Right atrium auricular region (tissue), 2 donors: ENCODE measurements at regions not wholly inside any gene's neighbourhood (a gene's known extent, or its start where the extent isn't known, plus 50 kb on each side); places are given as distances from the start of the nearest gene placed in this dataset.

Experiments
- DNase-seq: peaks from one replicate; pipeline ENCODE4 v3.0.0-alpha.2; 2019; ENCODE audit warnings: low spot score
- H3K27ac ChIP-seq, 2 donors: fragments of 200-600 bp; sonication (generic); 1 replicate in 1 of 2; 2 replicates in 1 of 2; pipeline ENCODE4 v1.5.1; 2016 to 2019
- H3K27me3 ChIP-seq, 2 donors: fragments of 200-600 bp; sonication (generic); one replicate each; pipeline versions ENCODE4 v1.5.1 to v1.6.0; 2017 to 2019
- H3K36me3 ChIP-seq: fragments of 200-600 bp; sonication (generic); one replicate; pipeline ENCODE4 v1.5.1; 2016
- H3K4me1 ChIP-seq, 2 donors: fragments of 200-600 bp; sonication (generic); one replicate each; pipeline versions ENCODE4 v1.5.1 to v1.6.0; 2017 to 2019
- H3K4me3 ChIP-seq, 2 donors: fragments of 200-600 bp; sonication (generic); 1 replicate in 1 of 2; 2 replicates in 1 of 2; pipeline ENCODE4 v1.5.1; 2017 to 2019; ENCODE audit warnings: mild to moderate bottlenecking in 1 of 2, moderate library complexity in 1 of 2
- H3K9me3 ChIP-seq, 2 donors: fragments of 200-600 bp; sonication (generic); one replicate each; pipeline ENCODE4 v1.5.1; 2019
- CTCF ChIP-seq, 2 donors: fragments of 200-600 bp; sonication (generic); IDR thresholded peaks; one replicate each; pipeline ENCODE4 v1.5.1; 2019; ENCODE audit warnings: antibody characterized with exemption in 2 of 2

GRCh38 chr4:177718514-177718913, 276.3 kb upstream of the AGA start:
- no peak overlapping the region for H3K4me3 ChIP-seq
- no peaks in the 10 kb centered on the region for H3K36me3 ChIP-seq
- no peaks in the 10 kb centered on the region for H3K4me1 ChIP-seq
- no peak for TF ChIP-seq CTCF (IDR thresholded peaks at IDR 0.05)
- no peaks in the 10 kb centered on the region for H3K9me3 ChIP-seq
- H3K27me3 ChIP-seq = no peaks in the 10 kb centered on the region
- DNase-seq = no peak
- no peak overlapping the region for H3K27ac ChIP-seq

DNA sequence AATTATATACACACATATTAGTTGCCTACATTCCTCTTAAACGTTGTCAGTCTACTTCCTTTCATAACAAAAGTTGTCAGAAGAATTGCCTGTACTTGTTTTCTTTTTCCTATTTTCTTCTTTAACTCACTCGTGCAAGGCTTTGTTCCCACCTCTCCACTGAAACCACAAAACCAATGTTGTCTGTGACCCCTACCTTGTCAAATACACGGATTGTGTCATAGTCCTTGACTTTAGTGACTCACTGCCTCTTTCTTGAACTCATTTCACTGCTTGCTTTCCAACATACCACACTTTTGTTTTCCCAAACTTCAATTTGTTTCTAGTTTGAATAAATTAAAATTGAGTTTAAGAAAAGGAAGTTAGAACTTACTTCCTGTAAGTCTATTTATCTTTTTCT, 283.9 kb upstream of the AGA start:
- no peak for DNase-seq

DNA sequence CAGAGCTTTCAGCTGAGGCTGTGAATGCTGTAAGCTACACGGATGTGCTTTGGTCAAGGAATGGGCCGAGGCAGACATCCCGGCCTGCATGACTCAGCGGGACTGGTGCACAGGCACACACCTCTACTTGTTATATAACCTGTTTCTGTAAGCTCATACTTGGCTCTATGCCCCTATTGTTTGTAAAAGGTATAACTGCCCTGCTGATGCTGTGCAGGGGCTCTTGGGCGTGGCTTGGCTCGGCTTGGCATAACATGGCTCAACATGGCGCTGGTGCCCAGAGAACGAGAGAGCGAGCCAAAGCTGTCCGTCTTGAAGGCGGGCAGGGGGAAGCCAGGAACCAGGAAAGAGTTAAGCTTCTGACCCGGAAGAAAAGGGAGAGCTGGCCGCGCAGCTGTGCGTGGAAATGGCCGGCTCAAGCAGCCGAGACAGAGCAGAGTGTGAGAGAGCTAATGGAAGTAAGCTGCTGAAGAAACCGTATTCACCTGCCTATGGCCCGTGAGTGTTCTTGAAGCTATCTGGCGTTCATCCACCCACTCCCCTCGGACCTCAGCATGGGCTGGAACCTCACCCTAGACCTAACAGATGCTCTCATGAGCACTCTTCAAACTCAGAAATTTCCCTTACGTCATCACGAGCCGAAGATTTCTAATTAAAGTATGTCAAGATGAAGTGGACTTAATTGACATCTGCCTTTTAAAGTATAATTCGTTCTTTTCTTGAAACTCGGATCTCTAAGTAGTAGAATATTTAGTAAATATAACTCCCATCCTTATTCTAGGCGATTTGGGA, 286.3 kb upstream of the AGA start:
- TF ChIP-seq CTCF (IDR thresholded peaks at IDR 0.05) = no peak
- Histone ChIP-seq H3K9me3 (no peaks in the 10 kb centered on the region), H3K4me1 (no peaks in the 10 kb centered on the region), H3K36me3 (no peaks in the 10 kb centered on the region), H3K4me3 (no peak overlapping the region), H3K27ac (no peak overlapping the region), H3K27me3 (no peaks in the 10 kb centered on the region)
- no peak for DNase-seq

More for the DNA sequence above, 283.9 kb upstream of the AGA start:
- H3K4me1 ChIP-seq = no peaks in the 10 kb centered on the region
- no peaks in the 10 kb centered on the region for H3K36me3 ChIP-seq
- H3K9me3 ChIP-seq = no peaks in the 10 kb centered on the region
- TF ChIP-seq CTCF (IDR thresholded peaks at IDR 0.05) = no peak
- no peak overlapping the region for H3K4me3 ChIP-seq
- no peak overlapping the region for H3K27ac ChIP-seq
- H3K27me3 ChIP-seq = no peaks in the 10 kb centered on the region

GRCh38 chr4:177729681-177730080, 287.4 kb upstream of the AGA start:
- Histone ChIP-seq H3K9me3 (no peaks in the 10 kb centered on the region), H3K4me3 (no peak overlapping the region), H3K4me1 (no peaks in the 10 kb centered on the region), H3K27me3 (no peaks in the 10 kb centered on the region), H3K36me3 (no peaks in the 10 kb centered on the region), H3K27ac (no peak overlapping the region)
- no peak for TF ChIP-seq CTCF (IDR thresholded peaks at IDR 0.05)
- DNase-seq = no peak

DNA sequence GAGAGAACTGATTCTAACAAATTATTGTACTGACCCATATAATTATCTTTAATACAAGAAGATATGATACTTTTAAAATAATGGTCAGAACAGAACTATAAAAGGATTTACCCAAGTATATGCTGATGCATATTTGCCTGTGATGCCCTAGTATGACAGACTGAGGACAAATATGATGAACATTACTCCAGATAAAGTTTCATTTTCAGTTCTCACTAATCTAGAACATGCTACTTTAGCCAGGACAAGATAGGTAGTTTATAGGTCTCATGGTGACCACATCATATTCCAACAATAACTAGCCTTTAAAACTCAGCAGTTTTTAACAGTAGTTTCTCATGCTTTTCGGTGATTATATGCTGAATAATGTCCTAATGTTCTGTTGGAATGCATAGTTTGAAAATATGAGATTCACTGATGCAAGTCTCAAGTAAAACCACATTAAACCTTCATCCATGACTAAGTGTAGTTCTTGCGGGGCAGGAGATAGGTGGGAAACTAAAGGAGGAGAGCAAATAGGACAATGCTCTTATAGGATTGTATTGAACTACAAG, 295.2 kb upstream of the AGA start:
- no peaks in the 10 kb centered on the region for H3K36me3 ChIP-seq

More for the DNA sequence above, 295.2 kb upstream of the AGA start:
- DNase-seq = no peak
- Histone ChIP-seq H3K27ac (no peak overlapping the region), H3K4me3 (no peak overlapping the region), H3K4me1 (no peaks in the 10 kb centered on the region), H3K27me3 (no peaks in the 10 kb centered on the region), H3K9me3 (no peaks in the 10 kb centered on the region)
- no peak for TF ChIP-seq CTCF (IDR thresholded peaks at IDR 0.05)
